Astrocyte (in vitro differentiated cells and primary cell): ENCODE measurements at regions not wholly inside any gene's neighbourhood (a gene's known extent, or its start where the extent isn't known, plus 50 kb on each side); places are given as distances from the start of the nearest gene placed in this dataset.

ENCODE experiments used
- DNase-seq: peaks from one replicate; pipeline ENCODE4 v3.0.0-alpha.2; 2010; ENCODE audit warnings: low read depth
- FAIRE-seq: peaks from 2 replicates; lab custom pipeline; 2011; peaks lifted over from hg19 to GRCh38; lab: Jason Lieb, UNC
- H2AFZ ChIP-seq: 2 replicates; pipeline ENCODE4 v1.6.0; 2012; ENCODE audit warnings: low read depth, low read length, inconsistent platforms
- H3K27ac ChIP-seq: 2 replicates; pipeline ENCODE4 v1.5.1; 2011; ENCODE audit warnings: low read depth, low read length, inconsistent platforms
- H3K27me3 ChIP-seq: 2 replicates; pipeline ENCODE4 v1.6.0; 2011; ENCODE audit warnings: low read length, inconsistent platforms; ENCODE audit not compliant: insufficient read depth
- H3K36me3 ChIP-seq: 2 replicates; pipeline ENCODE4 v1.5.1; 2011; ENCODE audit warnings: low read length, inconsistent platforms; ENCODE audit not compliant: insufficient read depth
- H3K4me1 ChIP-seq: 2 replicates; pipeline ENCODE4 v1.5.1; 2011; ENCODE audit warnings: low read length, inconsistent platforms; ENCODE audit not compliant: insufficient read depth
- H3K4me2 ChIP-seq: 2 replicates; pipeline ENCODE4 v1.6.0; 2012; ENCODE audit warnings: low read length, inconsistent platforms
- H3K4me3 ChIP-seq: 2 replicates; pipeline ENCODE4 v1.5.1; 2011; ENCODE audit warnings: low read depth, mild to moderate bottlenecking, low read length, inconsistent platforms; ENCODE audit not compliant: insufficient read depth
- H3K79me2 ChIP-seq: 2 replicates; pipeline ENCODE4 v1.6.0; 2012; ENCODE audit warnings: mild to moderate bottlenecking, low read length, inconsistent platforms; ENCODE audit not compliant: insufficient read depth
- H3K9ac ChIP-seq: 2 replicates; pipeline ENCODE4 v1.6.0; 2012; ENCODE audit warnings: mild to moderate bottlenecking, low read length, inconsistent platforms
- H3K9me3 ChIP-seq: 2 replicates; pipeline ENCODE4 v1.5.1; 2012; ENCODE audit warnings: low read depth, mild to moderate bottlenecking, low read length, inconsistent platforms; ENCODE audit not compliant: insufficient read depth
- H4K20me1 ChIP-seq: 2 replicates; pipeline ENCODE4 v1.6.0; 2012; ENCODE audit warnings: low read length, inconsistent platforms; ENCODE audit not compliant: insufficient read depth
- H3K27ac Mint-ChIP-seq: one replicate; pipeline ENCODE4 v1.8.0; 2021; ENCODE audit warnings: mild to moderate bottlenecking, mixed read lengths; ENCODE audit not compliant: unreplicated experiment
- H3K27me3 Mint-ChIP-seq: one replicate; pipeline ENCODE4 v1.8.0; 2021; ENCODE audit warnings: low read depth, mixed read lengths; ENCODE audit not compliant: unreplicated experiment
- H3K36me3 Mint-ChIP-seq: one replicate; pipeline ENCODE4 v1.8.0; 2021; ENCODE audit warnings: low read depth, mixed read lengths; ENCODE audit not compliant: unreplicated experiment
- H3K4me1 Mint-ChIP-seq: one replicate; pipeline ENCODE4 v1.8.0; 2021; ENCODE audit warnings: low read depth, mixed read lengths; ENCODE audit not compliant: unreplicated experiment
- H3K4me3 Mint-ChIP-seq: one replicate; pipeline ENCODE4 v1.8.0; 2021; ENCODE audit warnings: mild to moderate bottlenecking, moderate library complexity, mixed read lengths; ENCODE audit not compliant: unreplicated experiment
- H3K9me3 Mint-ChIP-seq: one replicate; pipeline ENCODE4 v1.8.0; 2021; ENCODE audit warnings: mild to moderate bottlenecking, mixed read lengths; ENCODE audit not compliant: unreplicated experiment
- CTCF ChIP-seq: IDR thresholded peaks from 2 replicates; pipeline ENCODE4 v1.5.1; 2011; ENCODE audit warnings: low read depth, mild to moderate bottlenecking, inconsistent platforms, low read length, moderate library complexity; ENCODE audit not compliant: insufficient read depth
- EZH2 ChIP-seq: IDR thresholded peaks from 2 replicates; pipeline ENCODE4 v1.6.1; 2012; ENCODE audit warnings: mild to moderate bottlenecking, low read length, inconsistent platforms; ENCODE audit not compliant: insufficient read depth

DNA sequence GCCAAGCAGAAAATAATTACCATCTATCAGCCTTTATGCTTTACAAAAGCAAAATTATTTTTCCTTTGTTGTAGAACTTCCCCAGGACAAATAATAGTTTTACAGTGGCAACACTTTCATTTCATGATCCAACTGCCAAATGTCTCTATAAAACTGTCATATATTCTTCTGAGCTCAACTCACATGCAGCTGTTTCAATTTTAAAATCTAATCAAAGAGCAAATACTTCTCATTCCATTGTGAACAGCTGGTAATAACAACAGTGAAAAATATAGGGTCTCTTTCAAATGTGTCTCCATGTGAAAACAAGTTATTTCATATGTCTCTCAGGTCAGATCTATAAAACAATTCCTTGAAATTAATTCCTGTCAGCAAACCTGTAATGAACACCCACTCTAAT, 270.6 kb upstream of the SLC7A11 start:
- Histone ChIP-seq H3K9me3 (no peaks in the 10 kb centered on the region), H3K36me3 (no peaks in the 10 kb centered on the region), H3K4me1 (no peaks in the 10 kb centered on the region), H3K4me2 (no peak overlapping the region), H3K27ac (no peak overlapping the region), H3K27me3 (no peaks in the 10 kb centered on the region), H3K79me2 (no peaks in the 10 kb centered on the region), H2AFZ (no peak overlapping the region), H3K4me3 (no peak overlapping the region), H4K20me1 (no peaks in the 10 kb centered on the region), H3K9ac (no peak overlapping the region)
- H3K4me1 Mint-ChIP-seq = peaks cover 22% of the 10 kb centered on the region
- no peaks in the 10 kb centered on the region for H3K36me3 Mint-ChIP-seq
- no peaks in the 10 kb centered on the region for H3K9me3 Mint-ChIP-seq
- TF ChIP-seq EZH2 (no peak), CTCF (no peak)
- peak; percentile 43 for FAIRE-seq
- no peaks in the 10 kb centered on the region for H3K27me3 Mint-ChIP-seq
- H3K27ac Mint-ChIP-seq = no peak overlapping the region
- DNase-seq = no peak
- H3K4me3 Mint-ChIP-seq = no peak overlapping the region

DNA sequence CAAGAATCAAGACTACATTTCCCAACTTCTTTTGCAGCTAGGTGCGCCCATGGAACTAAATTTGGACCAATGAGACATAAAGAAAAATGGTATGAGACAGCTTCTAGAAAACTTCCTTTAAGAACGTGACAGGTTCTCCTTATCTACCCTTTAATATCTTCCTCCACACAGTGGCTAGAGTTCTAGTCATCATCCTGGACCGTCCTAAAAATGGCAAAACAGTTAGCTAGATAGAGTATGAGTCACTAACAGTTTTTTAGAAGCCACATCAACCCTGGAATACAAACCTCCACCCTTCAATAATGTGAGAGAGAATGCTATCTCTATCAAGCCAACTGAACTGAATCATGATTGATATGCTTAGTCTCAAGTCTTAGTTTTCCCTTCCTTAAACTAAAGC, 267.9 kb upstream of the SLC7A11 start:
- peaks cover 3% of the 10 kb centered on the region for H3K9me3 Mint-ChIP-seq
- no peak for FAIRE-seq
- no peak overlapping the region for H3K4me3 Mint-ChIP-seq

More for the DNA sequence above, 267.9 kb upstream of the SLC7A11 start:
- no peaks in the 10 kb centered on the region for H3K27me3 ChIP-seq
- no peaks in the 10 kb centered on the region for H3K27me3 Mint-ChIP-seq
- peak; percentile 57 for DNase-seq
- H3K4me1 ChIP-seq = no peaks in the 10 kb centered on the region
- H3K27ac Mint-ChIP-seq = no peak overlapping the region
- H3K4me3 ChIP-seq = no peak overlapping the region
- no peaks in the 10 kb centered on the region for H3K36me3 Mint-ChIP-seq
- no peaks in the 10 kb centered on the region for H4K20me1 ChIP-seq
- H3K36me3 ChIP-seq = no peaks in the 10 kb centered on the region
- TF ChIP-seq CTCF = no peak
- TF ChIP-seq EZH2 = no peak
- no peak overlapping the region for H3K4me2 ChIP-seq
- peaks cover 28% of the 10 kb centered on the region for H3K4me1 Mint-ChIP-seq
- no peak overlapping the region for H3K27ac ChIP-seq
- no peaks in the 10 kb centered on the region for H3K79me2 ChIP-seq
- H3K9ac ChIP-seq = no peak overlapping the region
- H3K9me3 ChIP-seq = no peaks in the 10 kb centered on the region
- no peak overlapping the region for H2AFZ ChIP-seq
